GM23338 (cell line): ENCODE measurements at regions not wholly inside any gene's neighbourhood (a gene's known extent, or its start where the extent isn't known, plus 50 kb on each side); places are given as distances from the start of the nearest gene placed in this dataset.

ENCODE experiments used
- CTCF ChIP-seq, 2 experiments: fragments of 200-600 bp in 1 of 2; sonication (generic) in 1 of 2; conservative IDR thresholded peaks; 2 replicates each; pipeline versions ENCODE4 v1.5.1 to v1.6.1; 2016 to 2017; ENCODE audit warnings: antibody characterized with exemption in 2 of 2, low read depth in 2 of 2, mild to moderate bottlenecking in 2 of 2, moderate library complexity in 1 of 2
- EZH2 ChIP-seq: fragments of 200-600 bp; sonication (generic); IDR thresholded peaks from one replicate; pipeline ENCODE4 v1.8.0; 2017; ENCODE audit warnings: antibody characterized with exemption, mild to moderate bottlenecking, low read depth; ENCODE audit not compliant: unreplicated experiment
- POLR2AphosphoS5 ChIP-seq: IDR thresholded peaks from 2 replicates; pipeline ENCODE4 v1.6.1; 2016; ENCODE audit warnings: antibody characterized with exemption, low read depth

GRCh38 chr4:112075129-112075753 is 70.0 kb upstream of the FAM241A start:
- TF ChIP-seq CTCF (conservative IDR thresholded peaks at IDR 0.05; ENCODE audit: low read depth in 2 of 2): peak; percentile 80 to 88
- no peak for TF ChIP-seq POLR2AphosphoS5
- no peak for TF ChIP-seq EZH2
